DOHH2 (cell line): ENCODE measurements at regions not wholly inside any gene's neighbourhood (a gene's known extent, or its start where the extent isn't known, plus 50 kb on each side); places are given as distances from the start of the nearest gene placed in this dataset.

Experiments
- H3F3A ChIP-seq: fragments of 200-600 bp; sonication (generic), shearing (Covaris generic); 2 replicates; pipeline ENCODE4 v1.6.0; 2016; ENCODE audit warnings: antibody characterized with exemption, mild to moderate bottlenecking; ENCODE audit not compliant: control insufficient read depth, insufficient read depth
- H3K27ac ChIP-seq: fragments of 200-600 bp; sonication (generic); 2 replicates; pipeline ENCODE4 v1.5.1; 2014; ENCODE audit warnings: low read depth, mild to moderate bottlenecking, low read length, moderate library complexity
- H3K27me3 ChIP-seq: fragments of 200-600 bp; sonication (generic); 2 replicates; pipeline ENCODE4 v1.6.1; 2014; ENCODE audit warnings: mild to moderate bottlenecking, low read length, mixed read lengths; ENCODE audit not compliant: control insufficient read depth
- H3K36me3 ChIP-seq: fragments of 200-600 bp; sonication (generic); 2 replicates; pipeline ENCODE4 v1.6.1; 2014; ENCODE audit warnings: mild to moderate bottlenecking, low read length, moderate library complexity, mixed read lengths; ENCODE audit not compliant: control insufficient read depth
- H3K4me1 ChIP-seq: fragments of 200-600 bp; sonication (generic); 2 replicates; pipeline ENCODE4 v1.6.1; 2014; ENCODE audit warnings: mild to moderate bottlenecking, low read length, mixed read lengths; ENCODE audit not compliant: control insufficient read depth
- H3K4me2 ChIP-seq: fragments of 200-600 bp; sonication (generic); 2 replicates; pipeline ENCODE4 v1.6.0; 2014; ENCODE audit warnings: mild to moderate bottlenecking, low read length, moderate library complexity
- H3K4me3 ChIP-seq: fragments of 200-600 bp; sonication (generic); 2 replicates; pipeline ENCODE4 v1.5.1; 2014; ENCODE audit warnings: mild to moderate bottlenecking, low read length, mixed read lengths
- H3K79me2 ChIP-seq: fragments of 200-600 bp; sonication (generic); 2 replicates; pipeline ENCODE4 v1.6.1; 2014; ENCODE audit warnings: mild to moderate bottlenecking, low read length, mixed read lengths; ENCODE audit not compliant: control insufficient read depth
- H3K9me2 ChIP-seq: fragments of 200-600 bp; sonication (generic); replicated peaks from 2 replicates; pipeline ENCODE4 v1.6.1; 2014; ENCODE audit warnings: mild to moderate bottlenecking, low read length, mixed read lengths; ENCODE audit not compliant: control insufficient read depth
- H3K9me3 ChIP-seq: fragments of 200-600 bp; sonication (generic); 2 replicates; pipeline ENCODE4 v1.6.1; 2014; ENCODE audit warnings: antibody characterized with exemption, low read length, mixed read lengths; ENCODE audit not compliant: control insufficient read depth, insufficient read depth
- H4K20me1 ChIP-seq: fragments of 200-600 bp; sonication (generic); 2 replicates; pipeline ENCODE4 v1.6.0; 2014; ENCODE audit warnings: low read depth, mild to moderate bottlenecking, antibody characterized with exemption, low read length, moderate library complexity; ENCODE audit not compliant: control insufficient read depth, insufficient read depth
- EZH2phosphoT487 ChIP-seq: fragments of 200-600 bp; sonication (generic); IDR thresholded peaks from 2 replicates; pipeline ENCODE4 v1.6.1; 2017; ENCODE audit warnings: borderline replicate concordance, mild to moderate bottlenecking, antibody characterized with exemption, low read length, moderate library complexity, mixed read lengths
- TF ChIP-seq, protein P1 (sequence below): fragments of 200-600 bp; sonication (generic); IDR thresholded peaks from one replicate; pipeline ENCODE4 v1.5.1; 2014; ENCODE audit warnings: antibody characterized with exemption, mild to moderate bottlenecking, low read depth, low read length; ENCODE audit not compliant: poor library complexity, severe bottlenecking

DNA sequence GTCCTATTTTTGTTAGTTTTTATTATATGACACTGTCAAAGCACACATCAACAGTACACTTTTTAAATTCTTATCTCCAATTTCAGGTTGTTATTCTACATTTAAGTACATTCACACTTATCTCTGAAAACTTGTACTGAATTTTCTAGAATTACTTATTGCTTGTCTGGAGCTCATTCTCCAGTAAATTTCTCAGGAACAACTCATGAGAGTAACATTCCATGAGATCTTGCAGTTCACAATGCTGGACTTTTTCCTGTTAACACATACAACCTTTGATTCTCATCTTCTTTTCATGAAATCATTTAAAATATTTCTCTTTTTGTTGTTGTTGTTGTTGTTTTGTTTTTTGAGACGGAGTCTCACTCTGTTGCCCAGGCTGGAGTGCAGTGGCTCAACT, 320.9 kb upstream of the CAMK1G start:
- no peak overlapping the region for H3K27ac ChIP-seq
- H3K79me2 ChIP-seq, result no peaks in the 10 kb centered on the region
- no peak overlapping the region for H3K4me2 ChIP-seq
- no peak overlapping the region for H3K4me3 ChIP-seq
- no peaks in the 10 kb centered on the region for H3K36me3 ChIP-seq
- H3K27me3 ChIP-seq, result no peaks in the 10 kb centered on the region
- no peaks in the 10 kb centered on the region for H3F3A ChIP-seq
- no peaks in the 10 kb centered on the region for H3K9me2 ChIP-seq
- no peak for TF ChIP-seq EZH2phosphoT487
- TF ChIP-seq, protein P1, sequence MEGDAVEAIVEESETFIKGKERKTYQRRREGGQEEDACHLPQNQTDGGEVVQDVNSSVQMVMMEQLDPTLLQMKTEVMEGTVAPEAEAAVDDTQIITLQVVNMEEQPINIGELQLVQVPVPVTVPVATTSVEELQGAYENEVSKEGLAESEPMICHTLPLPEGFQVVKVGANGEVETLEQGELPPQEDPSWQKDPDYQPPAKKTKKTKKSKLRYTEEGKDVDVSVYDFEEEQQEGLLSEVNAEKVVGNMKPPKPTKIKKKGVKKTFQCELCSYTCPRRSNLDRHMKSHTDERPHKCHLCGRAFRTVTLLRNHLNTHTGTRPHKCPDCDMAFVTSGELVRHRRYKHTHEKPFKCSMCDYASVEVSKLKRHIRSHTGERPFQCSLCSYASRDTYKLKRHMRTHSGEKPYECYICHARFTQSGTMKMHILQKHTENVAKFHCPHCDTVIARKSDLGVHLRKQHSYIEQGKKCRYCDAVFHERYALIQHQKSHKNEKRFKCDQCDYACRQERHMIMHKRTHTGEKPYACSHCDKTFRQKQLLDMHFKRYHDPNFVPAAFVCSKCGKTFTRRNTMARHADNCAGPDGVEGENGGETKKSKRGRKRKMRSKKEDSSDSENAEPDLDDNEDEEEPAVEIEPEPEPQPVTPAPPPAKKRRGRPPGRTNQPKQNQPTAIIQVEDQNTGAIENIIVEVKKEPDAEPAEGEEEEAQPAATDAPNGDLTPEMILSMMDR, result no peak
- H3K9me3 ChIP-seq, result no peaks in the 10 kb centered on the region
- no peaks in the 10 kb centered on the region for H3K4me1 ChIP-seq
- no peaks in the 10 kb centered on the region for H4K20me1 ChIP-seq

DNA sequence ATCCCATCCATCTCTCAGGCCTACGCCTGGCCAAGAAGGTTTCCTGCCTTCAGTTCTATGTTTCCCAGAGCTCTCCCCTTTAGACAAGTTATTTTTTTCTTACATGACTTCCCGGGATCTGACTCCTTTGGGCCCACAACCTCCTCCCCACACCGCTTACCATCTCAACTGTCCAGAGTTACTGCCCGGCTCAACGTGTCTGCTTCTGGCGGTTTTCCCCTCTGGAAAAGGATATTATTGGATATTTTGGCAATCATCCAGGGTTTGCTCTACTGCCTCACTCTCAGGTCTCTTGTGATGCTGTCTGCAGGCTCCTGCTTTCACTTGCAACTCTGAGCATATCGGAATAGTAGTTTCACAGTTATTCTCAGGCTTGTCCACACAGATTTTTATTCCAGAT, 318.2 kb upstream of the CAMK1G start:
- H3K9me3 ChIP-seq, result no peaks in the 10 kb centered on the region
- no peaks in the 10 kb centered on the region for H3K27me3 ChIP-seq
- H3K79me2 ChIP-seq, result no peaks in the 10 kb centered on the region
- H3F3A ChIP-seq, result no peaks in the 10 kb centered on the region
- H3K36me3 ChIP-seq, result no peaks in the 10 kb centered on the region
- H3K4me2 ChIP-seq, result no peak overlapping the region
- TF ChIP-seq, protein P1, result no peak
- TF ChIP-seq EZH2phosphoT487, result no peak
- no peaks in the 10 kb centered on the region for H3K9me2 ChIP-seq
- H4K20me1 ChIP-seq, result no peaks in the 10 kb centered on the region
- no peak overlapping the region for H3K4me3 ChIP-seq
- H3K4me1 ChIP-seq, result no peaks in the 10 kb centered on the region
- no peak overlapping the region for H3K27ac ChIP-seq

DNA sequence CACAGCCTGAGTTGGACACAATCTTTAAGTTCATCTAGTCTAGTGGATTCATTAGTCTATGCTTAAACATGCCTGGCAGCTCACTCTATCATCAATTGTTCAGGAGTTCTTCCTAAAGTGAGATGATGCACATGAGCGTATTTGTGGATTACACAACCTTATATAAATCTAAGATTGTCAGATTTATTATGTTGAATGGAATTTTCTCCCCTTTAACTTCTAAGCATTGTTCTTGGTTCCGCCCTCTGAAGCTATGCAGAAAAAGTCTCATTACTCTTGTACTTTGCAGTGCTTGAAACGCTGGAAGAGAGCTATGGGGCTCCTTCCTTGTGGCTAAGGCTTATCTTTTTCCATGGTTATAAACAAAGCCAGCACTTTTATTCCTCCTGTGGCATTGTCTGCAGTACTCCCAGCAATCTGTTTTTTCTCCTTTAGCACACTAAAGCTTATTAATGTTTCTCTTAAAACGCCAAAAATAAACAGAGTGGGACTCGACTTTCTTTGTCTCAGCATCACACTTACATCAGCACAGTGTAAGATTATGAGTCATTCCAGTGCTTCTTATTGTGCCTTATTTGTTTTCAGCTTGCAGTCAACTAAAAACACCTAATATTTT, 316.8 kb upstream of the CAMK1G start:
- no peaks in the 10 kb centered on the region for H3K79me2 ChIP-seq
- TF ChIP-seq, protein P1, result no peak
- TF ChIP-seq EZH2phosphoT487, result no peak
- H3K4me2 ChIP-seq, result no peak overlapping the region
- H3K9me3 ChIP-seq, result no peaks in the 10 kb centered on the region
- no peaks in the 10 kb centered on the region for H3K4me1 ChIP-seq
- no peaks in the 10 kb centered on the region for H3K36me3 ChIP-seq
- H3K9me2 ChIP-seq, result no peaks in the 10 kb centered on the region
- no peaks in the 10 kb centered on the region for H3F3A ChIP-seq
- H4K20me1 ChIP-seq, result no peaks in the 10 kb centered on the region
- no peaks in the 10 kb centered on the region for H3K27me3 ChIP-seq
- H3K27ac ChIP-seq, result no peak overlapping the region
- H3K4me3 ChIP-seq, result no peak overlapping the region
